ENCODE measurements at regions not wholly inside any gene's neighbourhood (a gene's known extent, or its start where the extent isn't known, plus 50 kb on each side); places are given as distances from the start of the nearest gene placed in this dataset.
A peak's percentile ranks its signal among the peaks of the same experiment; 100 is the strongest.

- no peaks in the 10 kb centered on the region for H3K36me3 ChIP-seq (ENCODE audit: control insufficient read depth in 2 of 2, extremely low read depth in 1 of 2, insufficient read depth in 1 of 2, low read length in 1 of 2)
- peaks cover 0 to 39% of the 10 kb centered on the region in 2 experiments for H3K27me3 ChIP-seq (replicated peaks in 1 of 2; ENCODE audit: control insufficient read depth in 2 of 2, extremely low read depth in 1 of 2, insufficient read depth in 2 of 2, low read length in 1 of 2)
- H3K9me3 ChIP-seq = no peaks in the 10 kb centered on the region
- H3K4me1 ChIP-seq (ENCODE audit: control insufficient read depth in 1 of 2, extremely low read depth in 1 of 2, insufficient read depth in 2 of 2, low read length in 2 of 2) = no peaks in the 10 kb centered on the region
- no peak overlapping the region for H3K27ac ChIP-seq (ENCODE audit: low read length)
- WGBS (ENCODE audit: insufficient coverage) = 100% methylated on average over 2 of the region's 17 CpGs
- CTCF ChIA-PET = no interaction called here
- peaks cover 0 to 4% (median 0%) of the 10 kb centered on the region in 3 donors for H3K9me3 Mint-ChIP-seq
- peak in 1 of 35 experiments; percentile 4 for DNase-seq
- no peak for ATAC-seq (replicated peaks in 1 of 4)
- no peaks in the 10 kb centered on the region for H3K4me1 Mint-ChIP-seq
- no peak overlapping the region for H3K4me3 Mint-ChIP-seq
- peaks cover 0 to 8% of the 10 kb centered on the region in 2 donors for H3K27me3 Mint-ChIP-seq
- no peak overlapping the region for H3K4me3 ChIP-seq (ENCODE audit: control insufficient read depth in 1 of 2, extremely low read depth in 1 of 2, low read length in 1 of 2)
- no peak overlapping the region for H3K27ac Mint-ChIP-seq
- POLR2A ChIA-PET = no interaction called here
- H3K36me3 Mint-ChIP-seq = no peaks in the 10 kb centered on the region
Observed at GRCh38 chr4:8700531-8700930, 108.0 kb downstream of the CPZ start.

- ATAC-seq (replicated peaks in 1 of 4) = no peak
- no peaks in the 10 kb centered on the region for H3K36me3 Mint-ChIP-seq
- H3K9me3 Mint-ChIP-seq = peaks cover 0 to 4% (median 0%) of the 10 kb centered on the region in 3 donors
Observed at GRCh38 chr4:8699479-8700145, 107.0 kb downstream of the CPZ start.

GRCh38 chr4:8699063-8699385 lies 106.5 kb downstream of the CPZ start:
- Mint-ChIP-seq H3K36me3 (no peaks in the 10 kb centered on the region), H3K27me3 (peaks cover 0 to 8% of the 10 kb centered on the region in 2 donors), H3K4me3 (no peak overlapping the region), H3K9me3 (peaks cover 0 to 4% (median 0%) of the 10 kb centered on the region in 3 donors), H3K4me1 (no peaks in the 10 kb centered on the region), H3K27ac (no peak overlapping the region)
- Histone ChIP-seq H3K4me3 (ENCODE audit: control insufficient read depth in 1 of 2, extremely low read depth in 1 of 2, low read length in 1 of 2) (no peak overlapping the region), H3K4me1 (ENCODE audit: control insufficient read depth in 1 of 2, extremely low read depth in 1 of 2, insufficient read depth in 2 of 2, low read length in 2 of 2) (no peaks in the 10 kb centered on the region), H3K27ac (ENCODE audit: low read length) (no peak overlapping the region), H3K36me3 (ENCODE audit: control insufficient read depth in 2 of 2, extremely low read depth in 1 of 2, insufficient read depth in 1 of 2, low read length in 1 of 2) (no peaks in the 10 kb centered on the region), H3K27me3 (replicated peaks in 1 of 2; ENCODE audit: control insufficient read depth in 2 of 2, extremely low read depth in 1 of 2, insufficient read depth in 2 of 2, low read length in 1 of 2) (peaks cover 0 to 40% of the 10 kb centered on the region in 2 experiments), H3K9me3 (no peaks in the 10 kb centered on the region)
- POLR2A ChIA-PET = no interaction called here
- DNase-seq (no peak), ATAC-seq (replicated peaks in 1 of 4) (no peak)
- WGBS (ENCODE audit: insufficient coverage) = 83% methylated on average over 3 of the region's 4 CpGs
- CTCF ChIA-PET = no interaction called here

More at GRCh38 chr4:8699479-8700145, 107.0 kb downstream of the CPZ start:
- H3K4me1 ChIP-seq (ENCODE audit: control insufficient read depth in 1 of 2, extremely low read depth in 1 of 2, insufficient read depth in 2 of 2, low read length in 2 of 2) = no peaks in the 10 kb centered on the region
- H3K27ac ChIP-seq (ENCODE audit: low read length) = no peak overlapping the region
- H3K4me3 ChIP-seq (ENCODE audit: control insufficient read depth in 1 of 2, extremely low read depth in 1 of 2, low read length in 1 of 2) = no peak overlapping the region
- Mint-ChIP-seq H3K27me3 (peaks cover 0 to 8% of the 10 kb centered on the region in 2 donors), H3K4me1 (no peaks in the 10 kb centered on the region), H3K27ac (no peak overlapping the region), H3K4me3 (no peak overlapping the region)
- DNase-seq = no peak
- 86% methylated on average over 23 of the region's 24 CpGs for WGBS (ENCODE audit: insufficient coverage)
- ChIA-PET POLR2A (no interaction called here), CTCF (no interaction called here)
- H3K9me3 ChIP-seq = no peaks in the 10 kb centered on the region
- peaks cover 0 to 38% of the 10 kb centered on the region in 2 experiments for H3K27me3 ChIP-seq (replicated peaks in 1 of 2; ENCODE audit: control insufficient read depth in 2 of 2, extremely low read depth in 1 of 2, insufficient read depth in 2 of 2, low read length in 1 of 2)
- no peaks in the 10 kb centered on the region for H3K36me3 ChIP-seq (ENCODE audit: control insufficient read depth in 2 of 2, extremely low read depth in 1 of 2, insufficient read depth in 1 of 2, low read length in 1 of 2)

- H3K4me1 ChIP-seq (ENCODE audit: control insufficient read depth in 1 of 2, extremely low read depth in 1 of 2, insufficient read depth in 2 of 2, low read length in 2 of 2) = no peaks in the 10 kb centered on the region
- no peaks in the 10 kb centered on the region for H3K36me3 Mint-ChIP-seq
- WGBS (ENCODE audit: insufficient coverage) = 86% methylated on average over 17 of the region's 20 CpGs
- DNase-seq (peak in 1 of 35 experiments; percentile 19), ATAC-seq (replicated peaks in 1 of 4) (no peak)
- H3K4me1 Mint-ChIP-seq = no peaks in the 10 kb centered on the region
- H3K4me3 ChIP-seq (ENCODE audit: control insufficient read depth in 1 of 2, extremely low read depth in 1 of 2, low read length in 1 of 2) = no peak overlapping the region
- H3K9me3 ChIP-seq = no peaks in the 10 kb centered on the region
- ChIA-PET POLR2A (no interaction called here), CTCF (no interaction called here)
- no peak overlapping the region for H3K27ac Mint-ChIP-seq
- no peak overlapping the region for H3K4me3 Mint-ChIP-seq
- H3K27ac ChIP-seq (ENCODE audit: low read length) = no peak overlapping the region
- H3K9me3 Mint-ChIP-seq = peaks cover 0 to 4% (median 0%) of the 10 kb centered on the region in 3 donors
- peaks cover 0 to 8% of the 10 kb centered on the region in 2 donors for H3K27me3 Mint-ChIP-seq
- no peaks in the 10 kb centered on the region for H3K36me3 ChIP-seq (ENCODE audit: control insufficient read depth in 2 of 2, extremely low read depth in 1 of 2, insufficient read depth in 1 of 2, low read length in 1 of 2)
- H3K27me3 ChIP-seq (replicated peaks in 1 of 2; ENCODE audit: control insufficient read depth in 2 of 2, extremely low read depth in 1 of 2, insufficient read depth in 2 of 2, low read length in 1 of 2) = peaks cover 0 to 35% of the 10 kb centered on the region in 2 experiments
Observed at GRCh38 chr4:8698341-8699062, 105.9 kb downstream of the CPZ start.

- POLR2A ChIA-PET = no interaction called here
- no peak overlapping the region for H3K4me3 Mint-ChIP-seq
Observed at GRCh38 chr4:8697826-8698225, 105.3 kb downstream of the CPZ start.

GRCh38 chr4:8696369-8697127 lies 104.0 kb downstream of the CPZ start:
- 78% methylated on average over 10 of the region's 10 CpGs for WGBS (ENCODE audit: insufficient coverage)
- H3K36me3 ChIP-seq (ENCODE audit: control insufficient read depth in 2 of 2, extremely low read depth in 1 of 2, insufficient read depth in 1 of 2, low read length in 1 of 2) = no peaks in the 10 kb centered on the region
- H3K4me1 ChIP-seq (ENCODE audit: control insufficient read depth in 1 of 2, extremely low read depth in 1 of 2, insufficient read depth in 2 of 2, low read length in 2 of 2) = no peaks in the 10 kb centered on the region
- ChIA-PET CTCF (no interaction called here), POLR2A (no interaction called here)
- H3K27ac Mint-ChIP-seq = no peak overlapping the region
- ATAC-seq (replicated peaks in 1 of 4) = no peak
- peaks cover 0 to 4% (median 0%) of the 10 kb centered on the region in 3 donors for H3K9me3 Mint-ChIP-seq
- peak in 1 of 35 experiments; percentile 5 for DNase-seq
- peaks cover 4 to 8% of the 10 kb centered on the region in 2 donors for H3K27me3 Mint-ChIP-seq
- no peaks in the 10 kb centered on the region for H3K4me1 Mint-ChIP-seq
- H3K9me3 ChIP-seq = no peaks in the 10 kb centered on the region
- H3K27me3 ChIP-seq (replicated peaks in 1 of 2; ENCODE audit: control insufficient read depth in 2 of 2, extremely low read depth in 1 of 2, insufficient read depth in 2 of 2, low read length in 1 of 2) = peaks cover 0 to 29% of the 10 kb centered on the region in 2 experiments
- no peaks in the 10 kb centered on the region for H3K36me3 Mint-ChIP-seq
- H3K4me3 Mint-ChIP-seq = no peak overlapping the region
- H3K4me3 ChIP-seq (ENCODE audit: control insufficient read depth in 1 of 2, extremely low read depth in 1 of 2, low read length in 1 of 2) = no peak overlapping the region
- no peak overlapping the region for H3K27ac ChIP-seq (ENCODE audit: low read length)

More at GRCh38 chr4:8697826-8698225, 105.3 kb downstream of the CPZ start:
- no peaks in the 10 kb centered on the region for H3K4me1 Mint-ChIP-seq
- Histone ChIP-seq H3K4me1 (ENCODE audit: control insufficient read depth in 1 of 2, extremely low read depth in 1 of 2, insufficient read depth in 2 of 2, low read length in 2 of 2) (no peaks in the 10 kb centered on the region), H3K4me3 (ENCODE audit: control insufficient read depth in 1 of 2, extremely low read depth in 1 of 2, low read length in 1 of 2) (no peak overlapping the region), H3K27ac (ENCODE audit: low read length) (no peak overlapping the region), H3K36me3 (ENCODE audit: control insufficient read depth in 2 of 2, extremely low read depth in 1 of 2, insufficient read depth in 1 of 2, low read length in 1 of 2) (no peaks in the 10 kb centered on the region), H3K27me3 (replicated peaks in 1 of 2; ENCODE audit: control insufficient read depth in 2 of 2, extremely low read depth in 1 of 2, insufficient read depth in 2 of 2, low read length in 1 of 2) (peaks cover 0 to 32% of the 10 kb centered on the region in 2 experiments), H3K9me3 (no peaks in the 10 kb centered on the region)
- DNase-seq = peak in 1 of 35 experiments; percentile 21
- no peak for ATAC-seq (replicated peaks in 1 of 4)
- H3K9me3 Mint-ChIP-seq = peaks cover 0 to 4% (median 0%) of the 10 kb centered on the region in 3 donors
- H3K27me3 Mint-ChIP-seq = peaks cover 4 to 8% of the 10 kb centered on the region in 2 donors
- CTCF ChIA-PET = no interaction called here
- no peaks in the 10 kb centered on the region for H3K36me3 Mint-ChIP-seq
- H3K27ac Mint-ChIP-seq = no peak overlapping the region
- 70% methylated on average over 6 of the region's 7 CpGs for WGBS (ENCODE audit: insufficient coverage)
